Smooth muscle cell (in vitro differentiated cells): ENCODE measurements at regions not wholly inside any gene's neighbourhood (a gene's known extent, or its start where the extent isn't known, plus 50 kb on each side); places are given as distances from the start of the nearest gene placed in this dataset.
"Not testable (repeated sequence)": the region's sequence is repeated elsewhere in the genome, so short reads cannot be mapped to it uniquely, and the experiment has no call there.

ENCODE experiments used
- DNase-seq: peaks from one replicate; lab custom pipeline; 2025; ENCODE audit not compliant: unreplicated experiment; lab: John Stamatoyannopoulos, UW
- H2AFZ ChIP-seq: fragments of 200-600 bp; sonication (generic); 2 replicates; pipeline ENCODE4 v1.6.0; 2016; ENCODE audit warnings: antibody characterized with exemption, low read depth, mild to moderate bottlenecking
- H3F3A ChIP-seq: fragments of 200-600 bp; sonication (generic); 2 replicates; pipeline ENCODE4 v1.6.0; 2017; ENCODE audit warnings: antibody characterized with exemption, low read depth
- H3K27ac ChIP-seq: fragments of 200-600 bp; sonication (generic); 2 replicates; pipeline ENCODE4 v1.5.1; 2016; ENCODE audit warnings: low read depth, mild to moderate bottlenecking
- H3K27me3 ChIP-seq: fragments of 200-600 bp; sonication (generic); 2 replicates; pipeline ENCODE4 v1.6.1; 2016; ENCODE audit warnings: low read depth, mild to moderate bottlenecking
- H3K36me3 ChIP-seq: fragments of 200-600 bp; sonication (generic); 2 replicates; pipeline ENCODE4 v1.5.1; 2016; ENCODE audit warnings: low read depth
- H3K4me1 ChIP-seq: fragments of 200-600 bp; sonication (generic); 2 replicates; pipeline ENCODE4 v1.5.1; 2016; ENCODE audit warnings: low read depth
- H3K4me2 ChIP-seq: fragments of 200-600 bp; sonication (generic); 2 replicates; pipeline ENCODE4 v1.6.0; 2016; ENCODE audit warnings: mild to moderate bottlenecking
- H3K4me3 ChIP-seq: fragments of 200-600 bp; sonication (generic); 2 replicates; pipeline ENCODE4 v1.5.1; 2016; ENCODE audit warnings: mild to moderate bottlenecking
- H3K79me2 ChIP-seq: fragments of 200-600 bp; sonication (generic); 2 replicates; pipeline ENCODE4 v1.6.0; 2016; ENCODE audit warnings: low read depth, mild to moderate bottlenecking
- H3K9ac ChIP-seq: fragments of 200-600 bp; sonication (generic); 2 replicates; pipeline ENCODE4 v1.6.0; 2016; ENCODE audit warnings: low read depth
- H3K9me3 ChIP-seq: fragments of 200-600 bp; sonication (generic); replicated peaks from 2 replicates; pipeline ENCODE4 v1.5.1; 2016; ENCODE audit warnings: low read depth
- H4K20me1 ChIP-seq: fragments of 200-600 bp; sonication (generic); 2 replicates; pipeline ENCODE4 v1.6.0; 2016; ENCODE audit warnings: low read depth
- WGBS: methylation state at CpG from one replicate; pipeline ENCODE4 v1.1.7; 2016; ENCODE audit warnings: low lambda C conversion rate; 5-methylcytosine and 5-hydroxymethylcytosine counted together
- TF ChIP-seq, protein P1 (sequence below): fragments of 200-600 bp; sonication (generic); IDR thresholded peaks from 2 replicates; pipeline ENCODE4 v1.5.1; 2017; ENCODE audit warnings: borderline replicate concordance, mild to moderate bottlenecking, antibody characterized with exemption; ENCODE audit not compliant: insufficient read depth, poor library complexity, severe bottlenecking

DNA sequence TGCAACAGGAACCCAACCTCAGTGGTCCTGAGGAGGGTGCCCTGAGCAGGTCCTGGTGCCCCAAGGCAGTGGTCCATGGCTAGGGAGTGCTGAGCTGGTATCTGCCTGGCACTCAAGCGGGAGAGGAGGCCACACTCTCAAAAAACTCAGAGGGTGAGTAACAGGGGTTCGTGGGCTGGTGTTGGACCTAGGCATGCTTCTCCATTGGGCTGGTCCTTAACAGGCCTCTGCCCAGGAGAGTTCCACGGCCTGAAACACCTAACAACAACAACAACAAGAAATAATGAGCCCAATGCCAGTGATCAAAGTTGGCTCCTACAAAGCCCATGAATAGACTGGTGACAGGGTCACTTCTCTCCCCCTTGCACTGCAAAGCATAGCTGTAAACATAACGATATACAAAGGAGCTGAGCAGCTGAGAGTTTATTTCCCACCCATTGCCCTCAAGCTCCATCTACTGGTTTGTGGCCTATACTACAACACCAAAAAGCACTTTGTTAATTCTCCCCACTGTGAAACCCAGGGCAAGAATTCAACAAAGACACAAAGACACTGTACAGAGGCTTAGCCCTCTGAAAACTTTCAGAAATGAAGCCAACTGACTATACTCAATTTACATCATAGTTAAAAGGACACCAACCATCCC is 736.1 kb upstream of the ADGRL3 start:
- H3K27me3 ChIP-seq, result no peaks in the 10 kb centered on the region
- H3K4me2 ChIP-seq, result no peak overlapping the region
- H3K9me3 ChIP-seq, result peaks cover 4% of the 10 kb centered on the region
- 72% methylated on average over 4 of the region's 4 CpGs for WGBS
- H3F3A ChIP-seq, result no peaks in the 10 kb centered on the region
- H3K4me1 ChIP-seq, result no peaks in the 10 kb centered on the region
- no peak overlapping the region for H3K27ac ChIP-seq
- H2AFZ ChIP-seq, result no peak overlapping the region
- no peak for DNase-seq
- H3K4me3 ChIP-seq, result no peak overlapping the region
- H3K36me3 ChIP-seq, result no peaks in the 10 kb centered on the region
- no peaks in the 10 kb centered on the region for H3K79me2 ChIP-seq
- H3K9ac ChIP-seq, result no peak overlapping the region
- H4K20me1 ChIP-seq, result no peaks in the 10 kb centered on the region
- TF ChIP-seq, protein P1, sequence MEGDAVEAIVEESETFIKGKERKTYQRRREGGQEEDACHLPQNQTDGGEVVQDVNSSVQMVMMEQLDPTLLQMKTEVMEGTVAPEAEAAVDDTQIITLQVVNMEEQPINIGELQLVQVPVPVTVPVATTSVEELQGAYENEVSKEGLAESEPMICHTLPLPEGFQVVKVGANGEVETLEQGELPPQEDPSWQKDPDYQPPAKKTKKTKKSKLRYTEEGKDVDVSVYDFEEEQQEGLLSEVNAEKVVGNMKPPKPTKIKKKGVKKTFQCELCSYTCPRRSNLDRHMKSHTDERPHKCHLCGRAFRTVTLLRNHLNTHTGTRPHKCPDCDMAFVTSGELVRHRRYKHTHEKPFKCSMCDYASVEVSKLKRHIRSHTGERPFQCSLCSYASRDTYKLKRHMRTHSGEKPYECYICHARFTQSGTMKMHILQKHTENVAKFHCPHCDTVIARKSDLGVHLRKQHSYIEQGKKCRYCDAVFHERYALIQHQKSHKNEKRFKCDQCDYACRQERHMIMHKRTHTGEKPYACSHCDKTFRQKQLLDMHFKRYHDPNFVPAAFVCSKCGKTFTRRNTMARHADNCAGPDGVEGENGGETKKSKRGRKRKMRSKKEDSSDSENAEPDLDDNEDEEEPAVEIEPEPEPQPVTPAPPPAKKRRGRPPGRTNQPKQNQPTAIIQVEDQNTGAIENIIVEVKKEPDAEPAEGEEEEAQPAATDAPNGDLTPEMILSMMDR, result no peak

DNA sequence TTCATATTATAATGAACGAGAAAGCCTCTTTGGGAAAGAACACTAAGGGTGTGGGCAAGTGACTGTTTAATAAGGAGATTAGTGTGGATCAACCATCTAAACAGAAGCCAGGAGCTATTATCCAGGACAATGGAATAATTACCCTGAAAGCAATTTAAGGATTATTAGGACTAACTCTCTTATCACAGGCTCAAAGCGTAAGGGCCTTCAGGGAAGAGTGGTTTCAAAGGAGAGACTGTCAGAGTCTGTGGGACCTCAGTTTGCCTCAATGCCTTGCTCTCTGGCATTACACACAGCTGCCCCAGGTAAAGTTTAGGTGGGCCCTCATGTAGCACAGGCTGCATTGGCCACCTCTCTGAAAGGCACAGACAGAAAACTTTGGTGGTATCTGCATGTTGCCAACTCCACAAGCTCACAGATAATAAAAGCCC is 717.2 kb upstream of the ADGRL3 start:
- H3K79me2 ChIP-seq, result no peaks in the 10 kb centered on the region
- no peaks in the 10 kb centered on the region for H3K4me1 ChIP-seq
- H3K36me3 ChIP-seq, result no peaks in the 10 kb centered on the region
- no peaks in the 10 kb centered on the region for H3F3A ChIP-seq
- no peak for DNase-seq
- no peaks in the 10 kb centered on the region for H4K20me1 ChIP-seq
- H3K27ac ChIP-seq, result no peak overlapping the region
- WGBS, result 11% methylated on average over 2 of the region's 2 CpGs
- H3K4me2 ChIP-seq, result no peak overlapping the region
- H3K27me3 ChIP-seq, result no peaks in the 10 kb centered on the region
- no peak overlapping the region for H3K9ac ChIP-seq
- no peaks in the 10 kb centered on the region for H3K9me3 ChIP-seq
- TF ChIP-seq, protein P1, result no peak
- H2AFZ ChIP-seq, result no peak overlapping the region
- H3K4me3 ChIP-seq, result no peak overlapping the region

DNA sequence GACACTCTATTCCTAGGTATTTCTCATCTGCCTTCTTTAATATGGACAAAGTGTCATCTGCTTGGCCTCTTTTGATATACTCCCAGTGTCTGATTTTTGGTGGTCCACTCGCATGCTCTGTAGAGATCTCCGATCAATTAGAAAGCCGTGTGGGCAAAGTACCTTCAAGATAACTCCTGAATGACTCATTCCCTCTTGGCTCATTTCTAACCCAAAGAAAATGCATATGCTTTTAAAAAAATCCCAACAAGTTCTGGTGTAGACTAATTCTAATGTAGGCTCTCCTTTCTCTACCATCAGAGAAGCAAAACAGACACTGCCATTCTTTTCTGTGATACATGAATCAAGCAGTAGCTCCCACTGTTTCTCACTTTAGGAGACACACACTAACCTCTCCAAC is 714.9 kb upstream of the ADGRL3 start:
- 33% methylated on average over 3 of the region's 3 CpGs for WGBS
- no peaks in the 10 kb centered on the region for H4K20me1 ChIP-seq
- H3K27ac ChIP-seq, result no peak overlapping the region
- TF ChIP-seq, protein P1, result no peak
- DNase-seq, result no peak
- no peak overlapping the region for H3K9ac ChIP-seq
- H3F3A ChIP-seq, result no peaks in the 10 kb centered on the region
- no peak overlapping the region for H3K4me3 ChIP-seq
- no peaks in the 10 kb centered on the region for H3K4me1 ChIP-seq
- no peaks in the 10 kb centered on the region for H3K79me2 ChIP-seq
- H3K4me2 ChIP-seq, result no peak overlapping the region
- no peak overlapping the region for H2AFZ ChIP-seq
- no peaks in the 10 kb centered on the region for H3K27me3 ChIP-seq
- no peaks in the 10 kb centered on the region for H3K9me3 ChIP-seq
- no peaks in the 10 kb centered on the region for H3K36me3 ChIP-seq

DNA sequence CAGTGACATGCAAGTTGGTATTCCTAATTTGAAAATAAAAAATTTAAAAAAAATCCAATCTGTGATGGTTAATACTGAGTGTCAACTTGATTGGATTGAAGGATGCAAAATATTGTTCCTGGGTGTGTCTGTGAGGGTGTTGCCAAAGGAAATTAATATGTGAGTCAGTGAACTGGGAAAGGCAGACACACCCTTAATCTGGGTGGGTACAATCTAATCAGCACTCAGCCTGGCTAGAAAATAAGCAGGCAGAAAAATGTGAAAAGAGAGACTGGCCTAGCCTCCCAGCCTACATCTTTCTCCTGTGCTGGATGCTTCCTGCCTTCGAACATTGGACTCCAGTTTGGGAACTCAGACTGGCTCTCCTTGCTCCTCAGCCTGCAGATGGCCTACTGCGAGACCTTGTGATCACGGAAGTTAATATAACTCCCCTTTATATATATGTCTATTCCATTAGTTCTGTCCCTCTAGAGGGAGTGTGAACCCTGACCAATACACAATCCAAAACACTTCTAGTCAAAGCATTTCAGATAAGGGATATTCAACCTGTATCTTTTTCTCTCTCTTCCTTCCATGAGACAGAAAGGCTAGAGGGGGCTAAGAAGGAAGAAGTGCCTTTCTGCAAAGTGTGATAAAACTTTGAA is 712.9 kb upstream of the ADGRL3 start:
- not testable (repeated sequence) for H3K36me3 ChIP-seq, H3K4me1 ChIP-seq, H3K27ac ChIP-seq, H2AFZ ChIP-seq, H3K27me3 ChIP-seq, H3K9ac ChIP-seq, H3K4me2 ChIP-seq, DNase-seq, H3F3A ChIP-seq, H3K4me3 ChIP-seq, H4K20me1 ChIP-seq, H3K9me3 ChIP-seq, H3K79me2 ChIP-seq
- 93% methylated on average over 3 of the region's 3 CpGs for WGBS
